HG03558 (cell line): ENCODE measurements at regions not wholly inside any gene's neighbourhood (a gene's known extent, or its start where the extent isn't known, plus 50 kb on each side); places are given as distances from the start of the nearest gene placed in this dataset.

Source experiments
- ATAC-seq: cut with Tn5 transposase; IDR thresholded peaks from one replicate; pipeline ENCODE4 v1.9.1; 2021; ENCODE audit warnings: moderate number of reproducible peaks; ENCODE audit not compliant: unreplicated experiment; ENCODE audit errors: extremely low read depth

DNA sequence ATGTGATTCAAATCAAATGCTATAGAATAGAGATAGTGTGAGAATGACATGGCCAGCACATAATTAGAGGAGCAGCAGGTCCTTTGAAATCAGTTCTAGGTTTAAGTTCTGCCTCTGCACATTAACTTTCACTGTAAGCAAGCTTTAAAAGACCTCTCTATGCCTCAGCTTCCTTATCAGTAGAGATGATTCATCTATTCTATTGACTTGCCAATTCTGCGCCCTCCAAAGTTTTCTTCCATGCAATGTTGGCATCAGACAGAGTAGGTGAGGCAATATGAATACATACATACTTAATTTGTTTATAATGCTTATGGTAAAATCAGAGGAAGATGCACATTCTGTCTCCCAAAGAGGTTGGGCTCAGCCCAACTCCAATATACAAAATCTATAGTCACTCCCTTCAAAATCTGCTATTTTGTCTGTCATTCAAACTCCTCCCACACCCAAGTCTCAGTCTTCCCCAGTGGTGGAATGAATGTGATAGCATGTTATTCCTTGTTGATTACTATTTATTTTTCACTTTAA is 525.5 kb downstream of the RFC3 start:
- ATAC-seq = no peak

DNA sequence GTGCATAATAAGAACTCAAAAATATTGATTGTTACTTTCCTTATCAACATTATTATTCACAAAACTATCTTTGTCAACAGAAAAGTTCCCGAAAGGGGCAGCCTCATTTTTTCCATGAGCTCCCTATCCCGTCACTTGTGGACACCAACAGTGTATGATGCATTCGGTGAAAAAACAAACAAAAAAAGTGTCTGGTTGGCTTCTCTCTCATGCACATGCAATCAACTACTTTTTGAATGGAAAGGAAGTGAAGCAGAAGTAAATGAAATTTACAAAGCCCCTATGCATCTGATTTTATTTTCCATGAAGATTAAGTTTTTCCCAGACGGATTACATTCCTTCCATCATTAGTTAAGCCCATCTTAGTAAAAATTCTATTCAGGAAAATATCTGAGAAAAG is 526.9 kb downstream of the RFC3 start:
- no peak for ATAC-seq

DNA sequence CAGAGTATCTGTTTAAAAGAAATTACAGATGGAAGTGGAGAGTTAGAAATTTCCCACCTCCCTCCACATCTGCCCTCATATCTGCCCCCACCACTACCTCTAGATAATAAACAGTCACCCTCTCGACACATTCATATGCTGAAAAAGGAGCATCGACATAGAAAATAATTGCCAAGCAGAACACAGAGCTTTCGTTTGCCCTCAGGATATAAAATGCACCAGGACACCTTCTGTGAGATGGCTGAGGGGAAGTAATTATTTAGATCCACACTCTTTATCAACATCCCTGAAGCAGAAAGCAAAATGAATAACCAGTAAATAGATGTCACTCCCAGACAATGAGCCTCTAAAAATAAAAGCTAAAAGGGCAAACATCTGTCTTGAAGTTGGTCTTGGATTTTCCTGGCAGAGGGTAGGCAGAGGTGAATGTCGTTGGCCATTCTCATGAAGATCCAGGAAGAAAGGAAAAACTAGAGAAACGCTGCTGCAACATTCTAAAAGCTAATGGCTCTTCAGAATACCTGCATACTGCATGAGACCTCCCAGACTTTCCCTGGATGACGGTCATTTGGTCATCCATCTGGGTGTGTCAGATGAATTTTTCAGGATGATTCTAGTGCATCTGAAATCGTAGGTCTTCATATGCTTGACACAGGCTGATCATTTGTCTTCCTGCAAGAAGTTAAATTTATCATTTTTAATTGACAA is 527.5 kb downstream of the RFC3 start:
- ATAC-seq = no peak

DNA sequence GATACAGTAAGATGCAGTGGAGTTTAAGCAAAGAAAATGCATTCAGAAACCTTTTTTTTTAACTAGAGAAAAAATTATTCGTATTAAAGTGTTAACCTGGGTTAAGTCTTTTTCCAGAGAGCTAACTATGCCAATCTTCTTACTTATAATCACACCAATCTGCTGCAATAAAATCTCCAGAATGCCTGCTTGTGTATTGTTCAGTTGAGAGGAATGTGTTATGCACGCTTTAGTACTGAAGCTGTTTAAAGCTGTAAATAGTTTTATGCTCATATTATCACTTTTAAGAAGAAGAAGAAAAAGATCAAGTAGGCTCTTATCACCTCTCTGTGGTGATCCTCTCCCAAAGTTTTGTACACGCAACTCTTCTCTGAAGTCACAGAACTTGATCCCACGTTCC is 528.7 kb downstream of the RFC3 start:
- no peak for ATAC-seq

DNA sequence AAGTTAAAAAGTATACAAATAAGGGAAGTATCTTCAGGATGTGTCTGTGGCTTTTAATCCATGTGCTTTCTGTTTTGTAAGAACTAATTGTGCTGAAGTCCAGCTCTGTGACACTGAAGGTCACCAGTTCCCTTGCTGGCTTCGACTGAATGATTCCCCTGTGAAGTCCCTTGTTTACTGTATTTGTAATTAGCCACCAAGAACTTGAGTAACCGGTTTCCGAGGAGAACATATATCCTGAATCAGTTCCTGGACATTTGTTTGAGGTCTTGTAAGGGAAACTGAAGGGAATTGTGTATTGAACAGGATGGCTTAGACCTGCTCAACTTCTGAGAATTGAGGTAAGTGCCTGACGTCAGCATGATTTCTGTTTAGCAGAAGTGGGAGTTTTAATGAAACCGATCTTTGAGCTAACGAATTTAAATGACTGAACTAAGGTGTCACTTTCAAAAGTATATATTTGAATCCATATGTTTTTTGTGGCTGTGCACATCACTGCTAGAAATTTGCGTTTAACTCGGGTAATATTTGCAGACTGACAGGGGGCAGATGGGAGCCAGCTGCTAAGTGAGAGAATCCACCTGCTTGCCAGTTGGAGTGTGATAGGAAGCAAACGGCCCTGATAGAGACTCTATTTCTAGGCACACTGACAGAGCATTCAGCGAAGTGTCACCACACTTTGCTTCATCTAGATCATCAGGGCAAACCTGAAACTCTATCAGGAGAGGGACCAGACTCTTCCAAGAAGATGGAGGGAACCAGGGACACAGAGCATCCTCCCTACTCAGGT is 530.0 kb downstream of the RFC3 start:
- ATAC-seq = no peak

DNA sequence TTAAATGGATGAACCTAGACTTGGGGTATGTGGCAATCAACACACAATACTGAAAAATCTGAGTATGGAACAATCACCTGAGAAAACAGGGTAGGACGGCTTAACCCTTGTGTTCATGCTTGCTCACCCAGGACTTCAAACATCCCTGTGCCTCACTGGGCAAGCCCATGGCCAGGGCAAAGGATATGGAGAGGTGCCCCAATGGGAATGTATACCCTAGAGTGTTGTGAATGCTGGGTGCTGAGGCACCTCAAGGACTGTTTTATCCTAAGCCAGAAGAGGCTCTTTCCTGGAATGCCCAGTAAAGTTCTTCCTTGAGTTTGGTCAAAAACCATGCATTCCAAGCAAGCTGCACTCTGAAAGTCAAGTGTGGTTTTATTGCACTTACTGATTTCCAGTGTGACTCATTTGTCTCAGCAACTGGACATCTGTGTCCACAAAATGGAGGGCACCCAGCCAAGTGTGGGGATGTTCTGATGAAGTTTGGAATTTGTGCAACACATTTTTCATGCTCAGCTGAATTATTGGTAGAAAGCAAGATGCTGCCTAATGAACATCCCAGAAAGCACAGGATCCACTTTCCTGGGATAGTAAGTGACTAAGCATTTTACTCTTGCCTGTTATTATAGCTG is 531.3 kb downstream of the RFC3 start:
- no peak for ATAC-seq

DNA sequence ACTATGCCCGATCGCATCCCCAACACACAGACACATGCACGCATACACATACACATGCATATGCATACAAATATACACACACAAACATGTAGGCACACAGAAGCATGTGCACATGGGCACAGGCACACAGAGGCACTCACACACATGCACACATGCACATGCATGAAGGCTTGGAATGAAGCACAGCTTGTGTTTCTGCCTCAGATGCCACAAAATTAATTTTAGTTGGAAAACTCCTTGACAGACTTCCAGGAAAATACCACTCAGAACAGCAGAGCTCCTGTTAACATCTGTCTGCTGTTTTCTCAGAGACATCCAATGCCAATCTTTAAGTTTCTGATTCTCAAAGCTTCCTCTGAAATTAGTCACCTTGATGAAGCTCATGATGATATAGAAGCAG is 532.7 kb downstream of the RFC3 start:
- no peak for ATAC-seq

DNA sequence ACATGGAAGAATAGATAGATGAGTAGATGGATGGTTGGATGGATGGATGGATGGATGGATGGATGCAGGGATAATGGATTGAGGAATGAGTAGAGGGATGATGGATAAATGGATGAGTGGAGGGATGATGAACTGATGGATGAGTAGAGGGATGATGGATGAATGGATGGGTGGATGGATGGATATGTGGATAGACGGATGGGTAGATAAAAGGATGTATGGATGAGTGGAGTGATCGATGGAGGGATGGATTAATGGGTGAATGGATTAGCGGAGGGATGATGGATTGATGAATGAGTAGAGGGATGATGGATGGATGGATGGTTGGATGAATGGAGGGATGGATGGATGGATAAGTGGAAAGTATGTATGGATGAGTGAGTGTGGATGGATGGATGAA is 533.2 kb downstream of the RFC3 start:
- ATAC-seq = no peak

DNA sequence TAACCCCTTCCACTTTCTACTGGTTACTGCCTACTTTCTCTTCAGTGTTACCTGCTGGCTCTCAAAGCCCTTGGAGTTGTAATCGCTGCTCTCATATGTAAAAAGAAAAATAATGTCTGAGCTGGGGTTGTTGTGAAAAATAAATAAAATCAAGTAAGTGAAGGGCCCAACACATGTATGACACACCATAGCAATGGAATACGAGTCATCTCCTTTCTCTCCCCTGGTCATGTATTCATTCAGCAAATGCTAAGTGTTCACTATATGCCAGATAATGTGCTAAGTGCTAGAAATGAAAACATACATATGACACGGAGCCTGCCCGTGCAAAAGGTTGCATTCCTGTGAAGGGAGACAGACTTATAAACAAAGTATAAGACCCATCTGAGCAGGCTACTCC is 535.0 kb downstream of the RFC3 start:
- no peak for ATAC-seq

DNA sequence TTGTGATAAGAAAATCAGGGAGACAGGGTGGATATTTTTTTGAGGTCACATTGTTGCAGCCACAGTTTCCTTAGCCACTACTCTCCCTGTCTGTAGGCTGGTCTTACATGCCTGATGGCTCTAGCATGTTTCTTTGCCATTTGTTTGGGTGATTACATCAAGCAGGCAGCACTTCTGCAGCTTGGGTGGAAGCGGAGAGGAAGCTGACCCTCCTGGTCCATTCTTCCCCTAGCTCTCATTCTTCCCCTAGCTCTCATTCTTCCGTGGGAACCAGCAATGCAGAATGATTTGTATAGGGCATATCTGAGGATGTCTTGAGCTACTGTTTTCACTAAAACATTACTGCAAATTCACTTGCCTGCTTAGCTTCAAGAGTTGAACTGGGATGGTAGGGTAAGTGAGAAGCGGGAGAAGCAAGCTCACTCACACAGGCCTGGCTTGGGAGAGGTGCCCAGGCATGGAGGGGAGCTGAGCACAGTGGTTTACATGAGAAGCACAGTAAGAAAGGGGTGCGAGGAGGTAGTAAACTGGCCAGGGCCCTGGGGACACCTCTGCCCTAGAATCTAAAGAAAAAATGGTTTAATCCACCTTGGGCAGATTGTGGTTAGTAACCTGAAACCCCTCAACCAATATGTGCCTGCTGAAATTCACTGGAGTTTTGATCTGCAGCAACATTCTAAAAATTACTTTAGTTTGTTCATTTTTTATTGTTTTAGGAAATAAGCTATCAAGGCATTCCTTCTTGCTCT is 538.9 kb downstream of the RFC3 start:
- ATAC-seq = no peak

DNA sequence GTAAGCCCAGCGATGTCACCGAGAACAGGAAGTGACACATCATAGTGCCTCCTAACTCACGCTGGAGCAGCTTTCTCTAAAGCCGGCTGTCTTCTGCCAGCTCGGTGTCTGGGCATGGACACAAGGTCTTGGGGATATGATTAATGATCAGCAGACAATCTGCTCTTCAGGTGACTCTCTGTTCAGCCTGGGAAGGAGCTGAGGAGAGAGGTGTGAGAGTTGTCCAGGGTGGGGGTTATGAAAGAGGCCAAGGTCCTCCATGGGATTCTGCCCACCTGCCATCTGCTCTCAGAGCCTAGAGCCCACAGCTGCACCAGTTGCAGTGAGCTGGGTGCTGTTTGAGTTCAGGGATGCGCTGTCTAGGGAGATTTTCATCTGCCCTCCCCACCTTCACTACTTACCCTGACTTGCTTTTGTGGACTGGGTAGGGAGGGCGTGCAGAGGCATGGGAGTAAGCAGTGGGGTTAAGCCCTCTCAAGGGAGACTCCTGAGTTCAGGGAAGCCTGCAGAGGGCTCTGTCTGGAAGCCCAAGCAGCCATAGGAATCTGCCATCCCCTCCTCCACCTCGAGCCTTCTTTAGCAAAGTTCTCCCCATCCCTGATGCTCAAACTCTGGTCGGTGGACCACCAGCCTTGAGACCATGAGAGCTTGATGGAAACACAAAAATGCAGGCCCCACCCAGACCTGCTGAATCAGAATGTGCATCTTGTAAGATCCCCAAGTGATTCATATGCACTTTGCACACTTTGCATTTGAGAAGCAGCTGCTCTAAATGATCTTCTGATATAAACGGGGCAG is 539.7 kb downstream of the RFC3 start:
- no peak for ATAC-seq

DNA sequence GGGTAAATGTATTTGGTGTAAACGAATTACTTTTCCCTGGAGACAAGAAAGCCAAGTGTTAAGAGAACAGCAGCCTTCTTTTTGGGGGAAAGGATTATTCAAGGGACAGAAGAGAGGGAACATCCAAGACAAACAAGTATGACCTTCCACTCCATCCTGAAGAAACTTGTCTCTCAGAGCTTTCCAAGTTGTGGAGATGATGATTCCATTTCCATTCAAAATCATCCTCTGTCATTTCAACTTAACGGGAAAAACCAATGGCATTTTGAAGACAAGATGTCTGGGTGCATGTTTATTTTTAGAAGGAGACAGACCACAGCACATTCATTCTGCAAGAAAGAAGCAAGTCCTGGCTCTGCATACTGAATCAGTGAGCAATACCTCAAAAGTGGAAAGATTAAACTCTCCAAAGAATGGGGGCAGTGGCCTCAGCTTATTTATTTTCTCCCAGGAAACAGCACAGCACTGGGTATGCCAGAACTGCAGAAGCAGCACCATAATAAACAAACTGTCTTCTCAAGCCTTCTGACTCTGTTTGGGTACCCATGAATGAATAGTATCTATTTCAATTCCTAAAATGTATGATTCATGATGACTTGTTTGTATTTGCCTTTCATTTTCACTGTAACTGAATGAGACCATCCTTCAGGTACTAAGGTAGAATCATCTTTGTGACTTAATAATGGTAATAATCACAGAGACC is 541.0 kb downstream of the RFC3 start:
- ATAC-seq = no peak

DNA sequence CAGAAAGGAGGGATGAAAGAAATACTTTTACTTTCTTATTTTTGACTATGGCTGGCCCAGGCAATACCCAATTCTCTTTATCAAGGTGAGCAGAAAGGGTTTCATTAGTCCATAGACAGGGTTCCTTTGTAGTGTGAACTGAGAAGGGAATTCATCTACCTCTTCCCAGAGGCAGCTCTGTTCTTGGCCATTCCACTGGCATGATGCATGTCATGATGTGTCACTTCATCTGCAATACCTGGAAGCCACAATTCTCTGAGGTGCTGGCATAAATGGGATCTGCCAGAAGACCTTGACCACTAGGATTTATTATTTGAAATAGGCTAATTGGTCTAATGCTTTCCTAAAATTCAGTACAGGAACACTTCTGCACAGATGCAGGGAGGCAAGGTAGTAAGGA is 542.8 kb downstream of the RFC3 start:
- ATAC-seq = no peak

DNA sequence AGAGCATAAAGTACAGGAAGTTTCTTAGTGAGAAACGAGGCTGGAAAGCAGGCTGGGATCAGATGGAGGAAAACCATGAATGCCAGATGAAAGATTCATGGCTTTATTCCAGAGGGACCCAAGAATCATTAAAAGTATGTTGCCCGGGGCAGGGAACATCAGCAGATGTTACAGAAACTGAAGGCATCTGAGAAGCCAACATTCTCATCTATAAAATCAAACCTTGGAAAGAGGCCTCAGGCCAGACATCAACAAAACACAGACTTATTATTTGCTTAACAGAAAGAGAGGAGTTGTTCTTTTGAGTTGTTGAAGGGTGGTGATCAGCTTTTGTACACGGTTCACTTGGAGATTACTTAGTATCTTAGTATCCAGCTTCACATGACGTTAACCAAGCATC is 543.6 kb downstream of the RFC3 start:
- ATAC-seq = no peak

DNA sequence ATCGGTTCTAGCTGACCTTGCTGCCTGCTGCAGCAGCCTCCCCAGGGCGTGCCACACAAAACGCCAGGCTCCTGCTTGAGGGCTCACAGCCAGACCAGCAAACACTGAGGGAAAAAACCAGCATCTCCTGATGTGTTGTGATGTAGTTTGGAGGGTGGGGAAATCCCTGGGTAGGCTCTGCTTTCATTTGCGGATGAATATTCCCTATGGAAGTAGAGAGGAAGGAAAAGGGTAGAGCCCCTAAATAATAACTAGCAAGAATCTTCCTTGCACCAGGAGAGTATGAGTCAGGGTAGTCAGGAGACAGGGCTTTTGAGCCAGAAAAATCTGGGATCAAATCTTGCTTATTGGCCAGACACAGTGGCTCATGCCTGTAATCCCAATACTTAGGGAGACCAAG is 545.3 kb downstream of the RFC3 start:
- no peak for ATAC-seq

DNA sequence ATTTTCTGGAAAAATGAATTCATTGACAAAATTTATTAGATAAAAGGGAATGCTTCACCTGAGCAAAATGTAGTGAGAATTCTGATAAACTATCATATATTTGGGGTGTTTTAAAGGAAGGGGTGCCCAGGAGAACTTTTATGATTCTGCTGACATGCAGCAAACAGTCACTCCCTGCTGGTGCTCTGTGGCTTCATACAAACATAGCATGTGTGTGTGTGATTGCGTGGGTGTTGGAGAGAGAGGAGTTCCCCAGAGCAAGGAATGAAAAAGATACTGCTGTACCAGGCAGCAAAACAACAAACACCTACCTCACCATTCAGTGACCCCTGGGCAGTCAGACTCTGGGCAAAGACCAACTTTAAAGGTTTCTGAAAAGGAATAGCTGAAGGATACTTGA is 546.7 kb downstream of the RFC3 start:
- no peak for ATAC-seq

DNA sequence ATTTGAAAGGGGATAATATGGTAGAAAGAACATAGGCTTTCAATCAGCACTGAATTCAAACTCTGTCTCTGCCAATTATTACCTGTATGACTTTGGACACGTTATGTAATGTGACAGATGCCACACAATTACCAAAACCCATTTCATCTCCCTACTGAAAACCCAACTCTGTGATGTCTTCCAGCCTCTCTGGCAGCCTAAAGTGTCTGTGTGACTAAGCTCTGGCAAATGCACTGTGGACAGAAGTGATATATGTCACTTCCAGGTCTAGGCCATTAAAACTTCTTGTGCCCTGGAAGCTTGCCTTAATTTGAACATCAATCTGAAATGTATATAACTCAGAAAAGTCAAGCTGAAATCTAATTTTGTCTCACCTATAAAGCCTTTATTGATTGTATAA is 552.0 kb downstream of the RFC3 start:
- no peak for ATAC-seq

DNA sequence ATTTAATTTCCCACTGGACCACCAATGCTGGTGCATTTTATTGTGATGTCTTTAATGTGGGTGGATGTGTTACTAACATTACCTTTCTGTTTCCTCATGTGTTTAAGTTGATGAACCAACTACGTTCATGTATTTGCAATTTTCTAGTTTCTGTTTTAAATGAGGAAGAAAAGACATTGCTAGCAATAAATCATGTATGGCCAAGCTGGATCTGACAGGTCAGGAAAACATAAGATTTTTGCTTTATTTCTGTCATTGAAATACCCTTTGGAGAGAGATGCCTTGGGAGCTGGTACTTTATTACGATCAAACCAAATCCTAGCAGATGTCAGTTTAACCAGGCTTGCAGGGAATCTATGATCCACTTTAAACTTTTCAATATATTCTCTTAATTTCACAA is 553.2 kb downstream of the RFC3 start:
- ATAC-seq = no peak

DNA sequence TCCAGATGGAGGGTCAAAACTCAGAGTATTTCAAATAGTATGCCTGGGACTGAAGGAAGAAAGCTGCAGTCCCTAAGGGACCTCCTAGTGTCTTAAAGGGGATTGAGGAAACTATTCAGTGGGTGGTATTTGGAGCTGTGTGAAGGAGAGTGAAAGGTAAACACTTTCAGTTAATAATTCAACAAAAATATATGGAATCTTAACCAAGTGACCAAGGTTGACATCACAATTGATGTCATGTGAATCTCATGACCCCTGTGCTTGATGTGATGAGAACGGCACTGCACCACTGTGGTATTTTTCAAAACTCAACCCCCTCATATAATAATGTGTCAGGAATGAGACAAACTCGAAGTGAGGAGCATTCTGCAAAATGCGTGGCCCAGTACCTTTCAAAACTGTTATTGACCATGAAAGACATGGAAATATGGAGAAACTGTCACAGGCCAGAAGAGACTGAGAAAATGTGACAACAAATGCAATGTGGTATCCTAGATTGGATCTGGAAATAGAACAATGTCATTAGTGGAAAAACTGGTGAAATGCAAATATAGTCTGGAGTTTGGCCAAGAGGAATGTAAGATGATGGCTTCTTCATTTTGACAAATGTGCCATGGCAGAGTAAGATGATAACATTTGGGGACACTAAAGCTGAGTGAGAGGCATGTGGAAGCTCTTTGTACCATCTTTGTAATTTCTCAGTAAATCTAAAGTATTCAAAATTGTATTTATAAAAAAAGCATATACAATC is 553.9 kb downstream of the RFC3 start:
- no peak for ATAC-seq
